Natural killer cell treated with Interleukin-12 subunit alpha and Interleukin-12 subunit beta and Interleukin-15 and Interleukin-18, amount 100 ng/mL, for 72 hours (primary cell): ENCODE measurements at regions not wholly inside any gene's neighbourhood (a gene's known extent, or its start where the extent isn't known, plus 50 kb on each side); places are given as distances from the start of the nearest gene placed in this dataset.

Source experiments
- ATAC-seq, 2 donors: fragments of 150-1000 bp; cut with Tn5 transposase in 1 of 2; sonication (Bioruptor Pico), chemical (Tn5 transposase) in 1 of 2; 2 replicates each; pipeline ENCODE4 v1.10.0; 2021
- DNase-seq: peaks from one replicate; pipeline ENCODE4 v3.0.0; 2022; ENCODE audit warnings: low spot score
- H3K27ac Mint-ChIP-seq, 2 donors: 1 replicate in 1 of 2; 2 replicates in 1 of 2; pipeline ENCODE4 v1.8.0; 2022; ENCODE audit warnings: mixed read lengths in 2 of 2, mild to moderate bottlenecking in 1 of 2, moderate library complexity in 1 of 2
- H3K27me3 Mint-ChIP-seq, 2 donors: 1 replicate in 1 of 2; 2 replicates in 1 of 2; pipeline ENCODE4 v1.8.0; 2022; ENCODE audit warnings: mixed read lengths in 2 of 2
- H3K36me3 Mint-ChIP-seq: one replicate; pipeline ENCODE4 v1.8.0; 2022; ENCODE audit warnings: mixed read lengths
- H3K4me1 Mint-ChIP-seq, 2 donors: 1 replicate in 1 of 2; 2 replicates in 1 of 2; pipeline ENCODE4 v1.8.0; 2022; ENCODE audit warnings: low read depth in 2 of 2, mixed read lengths in 2 of 2, mild to moderate bottlenecking in 1 of 2
- H3K4me3 Mint-ChIP-seq: one replicate; pipeline ENCODE4 v1.8.0; 2022; ENCODE audit warnings: mixed read lengths
- H3K9me3 Mint-ChIP-seq: 2 replicates; pipeline ENCODE4 v1.8.0; 2022; ENCODE audit warnings: mixed read lengths

DNA sequence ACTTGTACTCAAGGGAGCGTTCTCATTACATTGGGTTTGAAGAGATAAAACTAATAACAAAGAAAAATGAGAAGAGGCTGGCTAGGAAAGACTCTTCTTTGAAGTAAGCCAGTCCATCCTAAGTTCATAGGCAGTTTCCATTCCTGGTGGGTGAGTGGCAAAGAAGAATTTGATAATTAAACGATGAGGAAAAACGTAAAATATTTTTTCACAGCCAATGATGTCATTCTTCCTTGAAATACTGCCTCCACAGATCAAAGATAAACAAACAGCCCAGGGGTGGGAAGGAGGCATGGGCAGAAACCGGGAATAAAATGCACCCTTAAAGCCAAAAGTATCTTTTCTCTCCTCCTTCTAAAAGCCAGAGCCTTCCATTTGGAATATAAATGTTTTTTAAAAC lies 346.6 kb downstream of the PMP22 start:
- DNase-seq (no peak), ATAC-seq (no peak)
- Mint-ChIP-seq H3K27ac (no peak overlapping the region), H3K4me3 (no peak overlapping the region), H3K4me1 (no peaks in the 10 kb centered on the region), H3K36me3 (no peaks in the 10 kb centered on the region), H3K27me3 (peaks cover 11 to 30% of the 10 kb centered on the region in 2 donors), H3K9me3 (no peaks in the 10 kb centered on the region)

DNA sequence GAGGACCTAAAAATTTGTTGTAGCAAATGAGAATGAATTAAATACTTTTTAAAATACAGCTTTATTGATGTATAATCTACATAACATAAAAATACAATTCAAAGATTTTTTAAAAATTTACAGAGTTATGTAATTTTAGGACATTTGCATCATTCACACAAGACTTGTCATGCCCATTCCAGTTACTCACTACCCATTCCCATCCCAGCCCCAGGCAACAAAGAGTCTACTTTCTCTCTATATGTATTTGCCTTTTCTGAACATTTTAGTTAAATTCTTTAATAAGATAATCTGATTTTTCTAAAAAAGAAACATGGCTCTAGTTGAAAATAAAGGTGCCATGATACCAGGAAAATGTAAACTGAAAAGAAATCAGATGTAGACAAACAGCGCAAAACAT lies 354.2 kb downstream of the PMP22 start:
- Mint-ChIP-seq H3K4me3 (no peak overlapping the region), H3K27me3 (peaks cover 19 to 36% of the 10 kb centered on the region in 2 donors), H3K36me3 (peaks cover 5% of the 10 kb centered on the region), H3K4me1 (no peaks in the 10 kb centered on the region), H3K9me3 (peaks cover 4% of the 10 kb centered on the region), H3K27ac (no peak overlapping the region)
- no peak for ATAC-seq
- DNase-seq, result no peak

DNA sequence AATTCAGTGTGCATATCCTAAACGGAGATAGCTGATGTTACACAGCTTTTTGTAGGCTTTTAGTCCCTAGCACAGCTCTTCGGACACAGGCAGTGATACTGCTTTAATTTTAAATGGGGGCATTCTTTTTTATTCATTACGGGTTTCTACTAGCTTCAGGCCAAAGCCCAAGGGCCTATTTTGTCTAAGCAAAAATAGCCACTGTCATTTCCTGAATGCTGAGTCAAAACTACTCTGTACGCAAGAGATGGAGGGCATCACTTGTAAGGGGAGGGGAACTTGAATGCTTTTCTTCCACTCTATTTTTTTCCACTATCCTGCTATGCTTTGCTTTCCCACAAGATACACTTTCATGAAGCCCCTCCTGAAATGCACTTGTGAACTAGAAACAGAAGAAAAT lies 360.7 kb downstream of the PMP22 start:
- Mint-ChIP-seq H3K36me3 (no peaks in the 10 kb centered on the region), H3K4me1 (no peaks in the 10 kb centered on the region), H3K9me3 (no peaks in the 10 kb centered on the region), H3K27ac (no peak overlapping the region), H3K4me3 (no peak overlapping the region), H3K27me3 (peaks cover 12 to 21% of the 10 kb centered on the region in 2 donors)
- ATAC-seq (no peak), DNase-seq (no peak)

GRCh38 chr17:14903854-14904253 lies 361.3 kb downstream of the PMP22 start:
- Mint-ChIP-seq H3K4me3 (no peak overlapping the region), H3K27ac (no peak overlapping the region), H3K36me3 (no peaks in the 10 kb centered on the region), H3K9me3 (no peaks in the 10 kb centered on the region), H3K27me3 (peaks cover 12 to 21% of the 10 kb centered on the region in 2 donors), H3K4me1 (no peaks in the 10 kb centered on the region)
- ATAC-seq, result no peak
- DNase-seq, result no peak

DNA sequence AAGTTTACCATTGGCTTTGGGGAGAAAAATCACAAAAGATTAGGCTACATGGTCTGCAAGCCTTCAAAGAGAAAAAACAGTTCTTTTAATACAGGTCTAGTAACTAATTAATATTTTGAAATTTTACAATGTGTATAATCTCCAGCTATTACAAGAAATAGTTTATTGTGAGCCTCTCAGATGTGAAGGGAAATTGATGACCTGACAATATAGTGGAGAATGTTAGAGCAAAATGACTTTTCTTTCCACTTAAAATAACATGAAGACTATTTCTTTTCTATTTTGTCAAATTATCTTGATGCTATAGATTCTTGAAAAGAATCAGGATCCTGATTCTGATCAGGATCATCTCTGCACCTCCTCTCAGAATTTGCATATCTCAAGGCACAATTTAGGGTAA lies 362.3 kb downstream of the PMP22 start:
- Mint-ChIP-seq H3K27ac (no peak overlapping the region), H3K9me3 (no peaks in the 10 kb centered on the region), H3K4me1 (no peaks in the 10 kb centered on the region), H3K27me3 (peaks cover 8 to 28% of the 10 kb centered on the region in 2 donors), H3K4me3 (no peak overlapping the region), H3K36me3 (peaks cover 6% of the 10 kb centered on the region)
- DNase-seq (no peak), ATAC-seq (no peak)

GRCh38 chr17:14902297-14902696 lies 362.8 kb downstream of the PMP22 start:
- no peak overlapping the region for H3K27ac Mint-ChIP-seq
- no peak overlapping the region for H3K4me3 Mint-ChIP-seq
- H3K4me1 Mint-ChIP-seq, result no peaks in the 10 kb centered on the region

GRCh38 chr17:14901376-14901775 lies 363.8 kb downstream of the PMP22 start:
- no peak overlapping the region for H3K27ac Mint-ChIP-seq
- H3K4me1 Mint-ChIP-seq, result no peaks in the 10 kb centered on the region
- no peak for ATAC-seq
- H3K9me3 Mint-ChIP-seq, result no peaks in the 10 kb centered on the region
- DNase-seq, result no peak
- H3K36me3 Mint-ChIP-seq, result peaks cover 7% of the 10 kb centered on the region
- H3K4me3 Mint-ChIP-seq, result no peak overlapping the region
- H3K27me3 Mint-ChIP-seq, result peaks cover 8 to 33% of the 10 kb centered on the region in 2 donors

More at GRCh38 chr17:14902297-14902696, 362.8 kb downstream of the PMP22 start:
- no peaks in the 10 kb centered on the region for H3K9me3 Mint-ChIP-seq
- H3K36me3 Mint-ChIP-seq, result peaks cover 7% of the 10 kb centered on the region
- peaks cover 8 to 33% of the 10 kb centered on the region in 2 donors for H3K27me3 Mint-ChIP-seq
- ATAC-seq, result no peak
- DNase-seq, result no peak

DNA sequence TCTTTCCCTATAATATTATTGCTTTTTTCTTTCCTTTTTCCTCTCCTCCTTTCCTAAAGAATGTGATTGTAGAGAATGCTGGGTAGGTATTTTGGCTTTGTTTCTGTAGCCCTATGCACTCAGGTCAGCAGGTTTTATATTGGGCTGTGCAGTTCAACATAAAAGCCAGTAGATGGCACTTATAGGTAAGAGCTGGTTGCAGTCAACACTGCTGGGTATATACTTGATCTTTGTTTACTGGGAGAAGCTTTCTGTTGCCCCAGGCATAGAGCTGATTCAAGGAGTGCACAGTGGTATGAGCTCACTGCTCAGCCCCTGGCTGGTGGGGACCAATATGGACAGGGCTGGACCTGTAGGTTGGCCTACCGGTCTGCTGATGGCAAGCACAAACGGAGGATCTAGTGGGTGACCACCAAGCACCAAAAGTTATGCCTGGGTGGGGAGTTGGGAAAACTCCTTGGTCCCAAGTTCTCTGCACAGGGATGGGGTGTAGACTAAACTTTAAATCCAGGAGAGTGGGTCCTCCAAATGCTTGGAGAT lies 378.9 kb downstream of the PMP22 start:
- peaks cover 27% of the 10 kb centered on the region for H3K36me3 Mint-ChIP-seq
- peaks cover 16 to 33% of the 10 kb centered on the region in 2 donors for H3K27me3 Mint-ChIP-seq
- no peak overlapping the region for H3K4me3 Mint-ChIP-seq
- no peak for ATAC-seq
- no peak overlapping the region for H3K27ac Mint-ChIP-seq
- no peaks in the 10 kb centered on the region for H3K4me1 Mint-ChIP-seq
- peaks cover 14% of the 10 kb centered on the region for H3K9me3 Mint-ChIP-seq
- no peak for DNase-seq

GRCh38 chr17:14882131-14882530 lies 383.0 kb downstream of the PMP22 start:
- peaks cover 18% of the 10 kb centered on the region for H3K36me3 Mint-ChIP-seq
- H3K9me3 Mint-ChIP-seq, result peaks cover 11% of the 10 kb centered on the region
- no peak for DNase-seq
- H3K4me3 Mint-ChIP-seq, result no peak overlapping the region
- H3K27ac Mint-ChIP-seq, result no peak overlapping the region
- ATAC-seq, result no peak
- H3K27me3 Mint-ChIP-seq, result peaks cover 17 to 32% of the 10 kb centered on the region in 2 donors
- no peaks in the 10 kb centered on the region for H3K4me1 Mint-ChIP-seq

DNA sequence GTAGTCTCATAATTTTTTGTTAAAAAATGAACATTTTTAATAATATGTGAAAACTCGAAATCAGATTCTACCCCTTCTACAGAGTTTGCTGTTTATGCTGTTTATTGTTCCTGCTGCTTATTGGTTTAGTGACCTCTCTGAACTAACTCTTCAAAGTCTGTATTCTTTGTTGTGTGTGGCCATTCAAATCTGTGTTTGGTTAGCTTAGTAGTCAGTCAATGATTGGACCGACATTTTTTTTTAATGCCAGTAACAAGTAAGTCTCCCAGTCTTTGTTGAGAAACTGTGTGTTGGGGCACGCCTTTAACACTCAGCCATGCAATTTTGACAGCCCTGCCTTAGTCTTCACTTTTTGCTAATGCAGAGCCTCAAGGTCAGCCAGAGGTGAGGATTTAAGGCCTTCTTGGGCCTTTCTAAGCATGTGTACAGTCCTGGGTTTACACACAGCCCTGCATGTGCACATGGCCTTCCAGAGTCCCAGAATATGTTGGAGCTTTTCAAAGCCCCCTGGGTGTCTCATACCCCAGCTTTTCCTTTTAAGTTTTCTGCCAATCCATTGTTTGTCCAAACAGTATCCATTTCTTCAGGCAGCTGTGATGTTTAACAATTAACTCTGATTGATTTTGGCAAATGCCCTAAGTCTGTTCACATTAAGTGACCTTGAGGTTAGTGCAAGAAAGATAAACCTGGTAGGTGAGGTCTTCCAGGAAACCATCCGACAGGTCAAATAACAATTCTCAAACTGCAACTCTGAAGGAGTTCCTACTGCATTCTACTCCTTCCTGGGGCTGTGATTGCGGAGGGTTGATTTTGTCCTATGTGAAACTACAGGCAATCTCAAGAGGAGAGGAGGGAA lies 389.3 kb downstream of the PMP22 start:
- ATAC-seq (no peak), DNase-seq (no peak)
- peaks cover 7 to 16% of the 10 kb centered on the region in 2 donors for H3K27me3 Mint-ChIP-seq
- no peaks in the 10 kb centered on the region for H3K36me3 Mint-ChIP-seq
- no peak overlapping the region for H3K27ac Mint-ChIP-seq
- no peak overlapping the region for H3K4me3 Mint-ChIP-seq
- H3K9me3 Mint-ChIP-seq, result no peaks in the 10 kb centered on the region
- H3K4me1 Mint-ChIP-seq, result no peaks in the 10 kb centered on the region

- Mint-ChIP-seq H3K36me3 (no peaks in the 10 kb centered on the region), H3K4me1 (no peaks in the 10 kb centered on the region), H3K27me3 (peaks cover 12 to 15% of the 10 kb centered on the region in 2 donors), H3K9me3 (no peaks in the 10 kb centered on the region), H3K27ac (no peak overlapping the region), H3K4me3 (no peak overlapping the region)
- ATAC-seq (no peak), DNase-seq (no peak)
Observed at GRCh38 chr17:14873996-14874395, 391.1 kb downstream of the PMP22 start.

GRCh38 chr17:14873540-14873939 lies 391.6 kb downstream of the PMP22 start:
- Mint-ChIP-seq H3K27ac (no peak overlapping the region), H3K27me3 (peaks cover 12 to 15% of the 10 kb centered on the region in 2 donors), H3K4me3 (no peak overlapping the region), H3K36me3 (no peaks in the 10 kb centered on the region), H3K4me1 (no peaks in the 10 kb centered on the region), H3K9me3 (no peaks in the 10 kb centered on the region)
- DNase-seq (no peak), ATAC-seq (no peak)

DNA sequence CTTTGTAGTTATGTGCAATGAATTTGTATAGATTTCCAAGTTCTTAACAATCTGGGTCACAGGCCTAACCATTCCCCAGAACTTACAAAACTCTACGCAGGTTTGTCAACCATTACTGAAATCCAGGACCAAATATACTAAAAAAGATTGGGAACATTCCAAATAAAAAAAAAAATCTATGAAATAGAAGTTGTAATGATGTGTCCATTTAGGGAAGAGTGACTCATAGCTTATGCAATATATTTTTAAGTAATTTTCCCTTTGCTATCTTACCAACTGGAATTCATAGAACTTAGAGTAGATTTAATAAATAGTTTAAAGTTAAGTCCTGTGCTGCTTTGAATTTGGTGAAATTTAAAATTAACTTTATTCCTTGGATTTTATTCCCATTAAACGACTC lies 393.2 kb downstream of the PMP22 start:
- DNase-seq (no peak), ATAC-seq (no peak)
- Mint-ChIP-seq H3K4me1 (no peaks in the 10 kb centered on the region), H3K27me3 (peaks cover 12 to 15% of the 10 kb centered on the region in 2 donors), H3K4me3 (no peak overlapping the region), H3K36me3 (no peaks in the 10 kb centered on the region), H3K9me3 (no peaks in the 10 kb centered on the region), H3K27ac (no peak overlapping the region)

DNA sequence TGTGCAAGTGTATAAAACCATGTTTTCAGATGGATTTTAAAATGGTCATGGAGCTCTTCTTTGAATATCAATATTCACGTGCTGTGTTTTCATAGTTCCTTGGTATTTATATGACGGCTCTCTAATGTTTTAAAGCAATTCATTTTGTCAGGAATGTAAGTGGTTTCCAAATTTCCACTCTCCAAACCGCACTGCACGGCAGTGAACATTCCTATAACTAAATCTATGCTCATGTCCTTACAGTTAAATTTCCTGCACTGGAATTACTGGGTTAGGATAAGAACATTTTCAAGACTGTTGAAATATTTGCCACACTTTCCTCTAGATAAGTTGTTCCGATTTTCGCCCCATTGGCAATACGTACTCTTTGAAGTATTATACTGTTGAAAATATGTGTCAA lies 398.9 kb downstream of the PMP22 start:
- peaks cover 3% of the 10 kb centered on the region for H3K9me3 Mint-ChIP-seq
- peaks cover 12 to 22% of the 10 kb centered on the region in 2 donors for H3K27me3 Mint-ChIP-seq
- H3K4me1 Mint-ChIP-seq, result no peaks in the 10 kb centered on the region
- ATAC-seq (no peak), DNase-seq (no peak)
- no peak overlapping the region for H3K4me3 Mint-ChIP-seq
- no peaks in the 10 kb centered on the region for H3K36me3 Mint-ChIP-seq
- no peak overlapping the region for H3K27ac Mint-ChIP-seq
